ENCODE measurements at regions not wholly inside any gene's neighbourhood (a gene's known extent, or its start where the extent isn't known, plus 50 kb on each side); places are given as distances from the start of the nearest gene placed in this dataset.
"Not testable (repeated sequence)": the region's sequence is repeated elsewhere in the genome, so short reads cannot be mapped to it uniquely, and the experiment has no call there.

- DNase-seq: not testable (repeated sequence)
These were observed 473.1 kb downstream of the RNF144A start for GRCh38 chr2:7390311-7390710.

GRCh38 chr2:7392076-7392787 lies 475.0 kb downstream of the RNF144A start:
- no peak for DNase-seq

- no peak for DNase-seq
These were observed 477.0 kb downstream of the RNF144A start for GRCh38 chr2:7394195-7394594.

GRCh38 chr2:7400628-7401027 lies 483.4 kb downstream of the RNF144A start:
- no peak for DNase-seq

GRCh38 chr2:7403092-7403775 lies 486.0 kb downstream of the RNF144A start:
- DNase-seq: peak in 1 of 2 donors; percentile 5

- DNase-seq: no peak
These were observed 488.9 kb downstream of the RNF144A start for GRCh38 chr2:7405861-7406715.

- no peak for DNase-seq
These were observed 489.8 kb downstream of the RNF144A start for GRCh38 chr2:7407001-7407400.

GRCh38 chr2:7407906-7408680 lies 490.9 kb downstream of the RNF144A start:
- no peak for DNase-seq

GRCh38 chr2:7411691-7412090 lies 494.5 kb downstream of the RNF144A start:
- no peak for DNase-seq

GRCh38 chr2:7417845-7418742 lies 500.9 kb downstream of the RNF144A start:
- DNase-seq: no peak

GRCh38 chr2:7419186-7419585 lies 502.0 kb downstream of the RNF144A start:
- DNase-seq: no peak

GRCh38 chr2:7419814-7420311 lies 502.7 kb downstream of the RNF144A start:
- no peak for DNase-seq

GRCh38 chr2:7420530-7420929 lies 503.3 kb downstream of the RNF144A start:
- DNase-seq: no peak

- no peak for DNase-seq
These were observed 507.3 kb downstream of the RNF144A start for GRCh38 chr2:7424481-7424880.

GRCh38 chr2:7427293-7428060 lies 510.3 kb downstream of the RNF144A start:
- peak; percentile 29 to 77 for DNase-seq

GRCh38 chr2:7428454-7429204 lies 511.4 kb downstream of the RNF144A start:
- DNase-seq: no peak

- no peak for DNase-seq
These were observed 512.5 kb downstream of the RNF144A start for GRCh38 chr2:7429733-7430132.

GRCh38 chr2:7430421-7430868 lies 513.2 kb downstream of the RNF144A start:
- DNase-seq: no peak

- peak; percentile 38 to 44 for DNase-seq
These were observed 513.8 kb downstream of the RNF144A start for GRCh38 chr2:7430869-7431641.
